Activated CD8-positive, alpha-beta memory T cell treated with anti-CD3 and anti-CD28 coated beads for 1 hour (primary cell): ENCODE measurements at regions not wholly inside any gene's neighbourhood (a gene's known extent, or its start where the extent isn't known, plus 50 kb on each side); places are given as distances from the start of the nearest gene placed in this dataset.

Experiments
- DNase-seq, 2 donors: peaks; one replicate each; pipeline ENCODE4 v3.0.0-alpha.2; 2020; ENCODE audit warnings: low read depth in 1 of 2; ENCODE audit errors: extremely low read depth in 1 of 2

DNA sequence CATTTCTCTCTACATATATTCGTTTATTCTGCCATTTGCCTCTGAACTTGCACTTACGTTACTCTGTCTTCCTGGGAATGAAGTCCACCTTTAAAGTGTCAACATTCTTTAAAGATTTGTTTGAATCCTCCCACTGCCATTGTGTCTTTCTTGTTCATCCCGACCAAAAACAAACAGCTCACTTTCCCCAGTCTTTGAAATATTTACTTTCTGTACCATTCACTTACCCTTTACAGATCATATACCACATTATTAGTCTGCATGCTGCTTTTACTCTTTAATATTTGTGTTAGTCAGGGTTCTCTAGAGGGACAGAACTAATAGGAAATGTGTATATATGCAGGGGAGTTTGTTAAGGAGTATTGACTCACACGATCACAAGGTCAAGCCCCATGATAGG is 176.6 kb upstream of the STARD13 start:
- DNase-seq: no peak

DNA sequence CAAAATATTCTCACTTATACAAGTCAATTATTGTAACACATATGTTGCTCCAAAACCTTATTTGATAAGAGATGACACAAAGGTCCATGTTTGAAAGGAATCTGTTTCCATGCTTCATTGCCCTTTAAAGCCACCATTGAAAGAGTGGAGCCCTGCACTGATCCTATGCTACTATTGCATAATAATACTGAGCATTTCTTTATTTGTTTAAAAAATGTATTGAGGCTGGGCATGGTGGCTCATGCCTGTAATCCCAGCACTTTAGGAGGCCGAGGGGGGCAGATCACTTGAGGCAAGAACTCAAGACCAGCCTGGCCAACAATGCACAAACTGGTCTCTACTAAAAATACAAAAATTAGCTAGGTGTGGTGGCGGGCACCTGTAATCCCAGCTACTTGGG is 178.8 kb upstream of the STARD13 start:
- DNase-seq: no peak

GRCh38 chr13:33466262-33466661 is 180.7 kb upstream of the STARD13 start:
- no peak for DNase-seq

DNA sequence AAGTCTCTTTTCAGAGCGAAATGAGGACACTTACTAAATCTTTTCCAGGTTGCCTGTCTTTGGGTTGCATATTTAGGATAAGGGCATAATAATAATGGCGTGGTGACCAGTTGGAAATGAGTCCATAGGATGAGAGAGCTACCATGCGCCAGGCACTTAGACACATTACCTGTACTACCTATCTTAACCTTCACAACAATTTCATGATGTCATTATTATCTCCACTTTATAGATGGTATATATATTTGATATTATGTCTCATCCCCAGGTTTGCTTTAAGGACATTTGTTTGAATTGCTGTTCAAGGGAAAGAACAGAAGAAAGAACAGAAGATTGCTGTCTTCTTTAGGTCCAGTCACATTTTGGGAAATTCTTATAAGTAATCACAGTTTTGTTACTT is 182.0 kb upstream of the STARD13 start:
- DNase-seq: no peak

DNA sequence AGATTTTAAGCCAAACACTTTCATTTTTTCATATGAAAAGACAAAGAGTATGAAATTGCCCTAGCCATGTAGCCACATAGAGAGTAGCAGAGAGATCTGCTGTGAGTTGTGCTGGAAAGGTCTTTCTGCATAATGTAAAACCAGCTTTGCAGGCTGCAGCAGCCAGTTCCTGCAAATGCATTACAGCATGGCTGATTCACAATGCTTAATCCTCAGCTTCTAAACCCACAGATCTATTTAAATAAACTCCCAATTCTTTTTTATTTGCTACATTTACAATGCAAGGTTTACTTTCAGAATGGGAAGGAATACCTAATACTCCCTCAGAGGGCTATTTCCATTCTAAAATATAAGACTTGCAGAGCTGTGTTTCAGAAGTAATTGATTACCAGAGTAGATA is 185.6 kb upstream of the STARD13 start:
- no peak for DNase-seq

DNA sequence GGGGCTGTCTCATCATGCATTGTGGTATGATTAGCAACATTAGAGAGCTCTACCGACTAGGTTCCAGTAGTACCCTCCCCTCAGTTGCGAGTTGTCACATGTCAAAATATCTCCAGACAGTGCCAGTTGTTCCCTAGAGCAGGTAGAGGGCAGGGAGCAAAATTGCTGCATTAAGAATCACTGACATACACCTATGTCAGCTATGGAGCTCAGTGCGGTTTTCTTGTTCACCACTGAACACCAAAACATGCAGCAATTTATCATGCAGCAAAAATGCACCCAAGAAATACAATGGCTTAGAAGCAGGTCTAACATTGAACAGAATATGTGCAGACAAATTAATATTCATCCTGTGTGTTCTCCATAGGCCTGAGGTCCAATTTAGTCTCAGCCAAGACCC is 186.9 kb upstream of the STARD13 start:
- no peak for DNase-seq

- DNase-seq: no peak
These were observed 193.6 kb upstream of the STARD13 start for GRCh38 chr13:33479105-33479504.

- no peak for DNase-seq
These were observed 195.0 kb upstream of the STARD13 start for GRCh38 chr13:33480561-33480960.

DNA sequence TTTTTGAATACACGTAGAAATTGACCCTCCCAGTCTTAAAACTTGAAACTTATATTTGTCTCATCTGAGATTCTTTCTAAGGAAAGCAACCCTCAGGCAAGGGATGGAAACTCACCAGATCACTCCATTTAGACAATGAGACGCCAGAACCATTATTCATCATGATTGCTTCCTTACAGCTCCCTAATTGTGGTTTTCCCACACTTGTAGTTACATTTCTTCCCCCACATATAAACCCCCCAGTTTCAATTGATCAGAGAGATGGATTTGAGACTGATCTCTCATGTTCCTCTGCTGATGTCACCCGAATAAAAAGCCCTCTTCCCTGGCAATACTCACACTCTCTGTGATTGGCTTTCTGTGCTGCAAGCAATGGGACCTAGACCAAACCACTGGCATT is 197.9 kb upstream of the STARD13 start:
- no peak for DNase-seq

GRCh38 chr13:33485247-33485646 is 199.7 kb upstream of the STARD13 start:
- DNase-seq: no peak

DNA sequence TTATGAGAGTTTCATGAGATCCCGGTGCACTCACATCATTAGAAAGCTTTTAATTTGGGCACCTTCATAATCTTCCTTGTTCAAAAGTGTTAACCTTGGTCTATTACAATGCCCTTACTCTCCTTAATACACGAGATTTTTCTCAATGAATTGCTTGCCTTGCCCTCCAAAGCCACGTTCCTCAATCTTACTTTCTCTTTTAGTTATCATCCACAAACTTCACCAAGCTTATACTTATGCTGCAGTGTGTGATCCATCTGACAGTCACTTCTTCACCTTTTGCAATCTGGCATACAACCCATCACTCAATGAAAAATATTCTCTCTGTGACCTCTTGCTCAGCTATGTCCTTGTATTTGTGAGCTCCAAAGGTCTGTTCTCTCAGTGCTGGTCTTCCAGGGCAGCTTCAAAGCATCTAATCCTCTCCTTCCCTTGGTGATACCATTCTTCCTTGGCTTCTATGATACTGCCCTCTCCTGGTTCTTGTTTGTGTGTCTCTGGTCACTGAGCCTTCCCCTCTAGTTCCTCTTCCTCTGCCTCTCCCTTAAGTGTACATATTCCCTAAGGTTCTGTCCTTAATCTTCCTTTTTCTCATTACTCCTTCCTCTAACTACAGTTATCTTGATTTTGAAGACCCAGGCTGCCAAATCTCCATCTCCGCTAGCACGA is 202.2 kb upstream of the STARD13 start:
- DNase-seq: no peak

- DNase-seq: no peak
These were observed 204.0 kb upstream of the STARD13 start for GRCh38 chr13:33489563-33489962.

GRCh38 chr13:33490461-33491327 is 205.1 kb upstream of the STARD13 start:
- no peak for DNase-seq

DNA sequence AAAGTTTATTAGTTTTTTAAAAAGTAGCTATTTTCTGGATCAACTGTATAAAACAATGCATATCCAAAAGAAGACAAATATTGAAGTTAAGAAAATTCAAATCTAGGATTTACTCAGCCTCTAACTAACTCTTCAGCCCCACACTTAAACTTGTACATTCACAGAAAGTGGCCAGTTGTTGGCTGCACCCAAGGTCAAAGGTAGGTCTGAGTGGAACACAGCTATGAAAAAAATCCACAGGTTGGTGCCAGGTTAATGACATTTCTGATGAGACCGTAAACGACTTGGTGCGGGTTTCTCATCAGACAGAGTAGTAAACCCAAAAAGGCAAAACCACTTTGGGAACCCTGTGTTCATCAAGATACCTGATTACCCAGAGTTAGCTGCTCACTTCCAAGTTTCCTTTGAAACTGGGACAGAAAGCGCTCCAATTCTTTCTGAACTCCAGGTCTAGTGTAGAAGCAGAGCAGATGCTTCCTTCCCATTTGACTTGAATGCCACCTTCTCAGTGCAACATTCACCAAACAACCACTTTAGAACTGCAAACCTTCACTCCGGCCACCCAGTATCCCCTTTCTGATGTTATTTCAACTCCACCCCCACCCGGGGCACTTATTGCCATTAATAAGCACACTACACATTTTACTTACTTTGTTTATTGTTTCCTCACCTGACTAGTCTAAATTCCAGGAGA is 208.3 kb upstream of the STARD13 start:
- no peak for DNase-seq

DNA sequence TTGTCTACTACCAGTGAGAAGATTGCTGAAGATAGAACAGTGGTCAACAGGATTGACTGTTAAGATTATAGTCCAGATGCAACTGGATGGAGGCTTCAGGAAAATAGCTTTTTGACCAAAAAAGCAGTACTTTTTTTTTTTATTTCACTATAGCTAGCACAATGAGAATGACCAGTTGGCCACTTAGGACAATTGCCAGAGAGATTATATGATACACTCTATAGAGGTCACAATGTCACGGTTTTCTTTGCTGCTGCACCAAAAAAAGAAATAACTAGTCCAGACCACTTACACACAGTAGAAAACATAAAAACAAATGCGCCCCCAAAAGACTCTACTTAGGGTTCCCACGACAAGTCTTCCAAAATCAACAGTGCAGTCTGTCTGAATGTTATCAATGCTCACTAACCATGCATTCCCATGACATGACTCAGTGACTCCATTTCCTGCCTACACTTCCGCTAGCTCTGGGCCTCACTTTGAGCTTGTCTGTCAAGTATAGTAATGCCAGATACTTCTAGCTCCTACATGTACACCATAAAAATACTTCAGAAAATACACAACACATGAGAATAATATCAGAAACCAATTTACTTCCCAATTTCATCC is 209.1 kb upstream of the STARD13 start:
- DNase-seq: no peak

DNA sequence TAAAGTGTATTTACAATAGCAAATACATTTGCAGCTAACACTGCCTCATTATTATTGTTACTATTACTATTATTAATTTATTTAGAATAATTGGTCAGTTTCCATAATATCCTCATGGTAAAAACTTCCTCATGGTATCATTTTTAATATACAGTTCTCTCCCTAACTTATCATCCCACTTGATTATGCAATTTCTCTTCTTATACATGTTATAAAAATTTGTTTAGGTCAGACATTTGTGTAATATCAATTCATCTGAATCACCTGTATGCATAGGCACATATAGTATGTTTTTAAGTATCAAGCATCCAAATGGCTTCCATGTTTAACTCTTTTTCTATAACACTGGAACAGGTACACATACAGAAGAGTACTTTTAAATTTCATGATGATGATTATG is 210.8 kb upstream of the STARD13 start:
- no peak for DNase-seq

DNA sequence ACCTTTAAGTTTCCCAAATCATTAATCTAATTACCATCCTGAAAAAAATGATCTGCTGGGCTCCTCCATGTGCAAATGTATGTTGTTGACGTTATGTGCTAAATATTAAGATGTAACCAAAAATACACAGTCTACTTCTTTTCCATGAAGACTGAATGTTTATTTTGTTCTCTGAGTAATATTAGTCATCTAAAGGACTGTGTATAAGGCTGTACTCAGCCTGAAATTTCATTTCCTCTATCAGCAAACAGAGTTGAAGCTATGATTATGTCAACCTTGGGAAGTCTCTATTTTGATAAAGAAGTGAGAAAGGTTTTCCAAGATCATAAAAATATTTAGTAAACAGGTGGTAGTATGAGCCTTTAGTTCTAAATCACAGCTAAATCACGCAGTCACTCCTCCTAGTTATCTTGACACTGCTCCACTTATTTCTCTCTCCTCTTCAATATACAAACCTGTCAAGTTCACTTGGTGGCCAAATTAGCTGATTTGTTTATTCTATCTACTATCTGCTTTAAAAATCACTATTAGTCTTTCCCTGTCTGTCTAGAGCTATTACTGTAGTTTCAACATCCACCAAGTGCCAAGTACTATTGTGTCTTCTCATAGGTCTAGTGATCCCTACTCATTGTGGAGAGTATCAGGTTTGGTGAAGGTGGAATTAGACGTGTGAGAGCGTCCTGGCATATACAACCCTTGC is 211.7 kb upstream of the STARD13 start:
- DNase-seq: no peak

GRCh38 chr13:33508060-33508459 is 222.5 kb upstream of the STARD13 start:
- DNase-seq: no peak

DNA sequence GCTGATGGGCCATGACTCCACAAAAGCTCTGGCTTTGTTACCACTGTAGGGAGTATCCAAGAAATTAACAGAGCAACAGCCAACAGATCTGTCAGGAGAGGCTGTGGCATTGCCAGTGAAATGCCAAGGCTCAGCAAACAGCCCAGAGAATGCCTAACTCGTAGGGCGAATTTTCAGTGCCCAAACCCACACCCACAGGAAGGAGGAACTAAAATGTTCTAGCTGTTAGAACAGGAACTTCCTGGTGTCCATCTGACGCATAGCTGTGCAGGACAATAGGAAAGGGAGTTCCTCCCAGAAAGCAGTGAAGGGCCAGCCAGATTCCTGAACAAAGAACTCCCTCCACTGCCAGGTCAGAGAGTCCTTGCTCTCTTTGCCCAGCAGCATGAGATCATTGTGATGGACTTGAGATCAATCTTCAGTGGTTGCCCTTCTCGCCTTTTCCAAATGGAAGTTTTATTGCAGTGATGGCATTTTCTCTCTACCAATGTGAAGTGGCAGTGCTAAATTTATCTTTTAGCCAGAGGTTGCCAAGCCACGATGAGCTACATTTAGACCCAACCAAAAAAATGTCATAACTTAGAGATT is 224.2 kb upstream of the STARD13 start:
- DNase-seq: no peak

DNA sequence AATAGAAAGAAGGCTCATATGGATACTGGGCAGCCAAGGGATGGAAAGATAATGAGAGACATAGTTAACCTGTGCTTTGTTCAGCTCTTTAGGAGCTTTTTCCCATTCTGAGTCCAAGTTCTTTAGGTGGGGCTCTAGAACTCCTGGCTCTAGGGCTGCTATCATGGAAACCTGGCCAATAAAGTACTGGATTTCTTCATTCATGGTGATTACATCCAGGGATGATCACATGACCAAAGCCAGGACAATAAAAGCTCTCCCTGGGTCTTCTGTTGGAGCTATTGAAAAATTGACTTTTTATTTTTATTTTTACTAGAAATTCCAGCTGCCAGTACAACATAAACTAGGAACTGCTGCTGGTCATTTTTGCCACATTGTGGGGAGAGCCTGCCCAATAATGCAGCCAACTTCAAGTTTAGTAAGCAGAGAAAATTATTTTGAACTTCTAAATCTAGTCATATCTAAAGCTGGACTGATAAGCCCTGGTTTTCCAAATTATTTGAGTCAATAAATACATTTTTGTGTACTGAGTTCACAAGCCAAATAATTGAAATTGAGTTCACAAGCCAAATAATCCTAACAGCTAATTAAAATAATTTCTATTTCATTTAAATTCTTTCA is 224.9 kb upstream of the STARD13 start:
- no peak for DNase-seq
